ENCODE measurements at regions not wholly inside any gene's neighbourhood (a gene's known extent, or its start where the extent isn't known, plus 50 kb on each side); places are given as distances from the start of the nearest gene placed in this dataset.
A peak's percentile ranks its signal among the peaks of the same experiment; 100 is the strongest.

DNA sequence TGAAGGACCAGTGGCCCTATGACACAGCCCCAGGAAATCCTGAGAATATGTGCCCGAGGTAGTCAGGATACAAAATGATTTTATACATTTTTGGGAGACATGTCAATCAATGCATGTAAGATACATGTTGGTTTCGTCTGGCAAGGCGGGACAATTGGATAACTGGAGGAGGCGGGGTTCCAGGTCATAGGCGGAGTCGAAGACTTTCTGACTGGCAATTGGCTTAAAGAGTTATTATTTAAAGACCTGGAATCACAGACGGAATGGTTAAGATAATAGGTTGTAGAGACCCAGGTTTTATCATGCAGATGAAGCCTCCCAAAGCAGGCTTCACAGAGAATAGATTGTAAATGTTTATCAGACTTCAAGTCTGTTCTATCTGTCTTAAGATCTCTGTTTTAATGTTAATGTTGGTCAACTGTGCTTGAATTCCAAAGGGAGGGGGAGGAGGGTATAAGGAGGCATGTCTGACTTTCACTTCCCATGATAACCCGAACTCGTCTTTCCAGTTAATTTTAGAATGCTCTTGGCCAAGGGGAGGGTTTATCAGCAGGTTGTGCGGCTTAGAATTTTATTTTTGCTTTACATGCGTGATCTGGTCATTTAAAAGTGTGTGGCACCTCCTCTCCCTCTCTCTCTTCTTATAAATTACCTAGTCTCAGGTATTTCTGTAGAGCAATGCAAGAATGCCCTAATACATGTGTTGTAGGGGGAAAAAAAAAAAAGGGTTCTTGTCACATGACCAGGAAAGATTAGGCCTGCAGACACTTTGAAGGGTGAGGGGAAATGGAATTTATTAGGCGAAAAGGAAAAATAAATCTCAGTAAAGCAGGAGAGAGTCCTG lies 230.7 kb downstream of the NFATC2 start:
- Mint-ChIP-seq H3K4me1 (peaks cover 32% of the 10 kb centered on the region), H3K4me3 (peak overlapping the region; percentile 12), H3K9me3 (peaks cover 26% of the 10 kb centered on the region), H3K27me3 (ENCODE audit: insufficient read depth) (peaks cover 3% of the 10 kb centered on the region), H3K27ac (peak overlapping the region; percentile 93), H3K36me3 (ENCODE audit: low read depth) (peaks cover 6% of the 10 kb centered on the region)
- Histone ChIP-seq H3K4me3 (ENCODE audit: low read length) (peak overlapping the region; percentile 60), H3K9ac (ENCODE audit: extremely low read depth, low read length, poor library complexity, severe bottlenecking) (no peak overlapping the region), H3K27ac (ENCODE audit: low read depth, low read length) (no peak overlapping the region), H3K4me1 (ENCODE audit: control insufficient read depth, insufficient read depth, low read length) (peaks cover 8% of the 10 kb centered on the region), H3K9me3 (ENCODE audit: control insufficient read depth, low read length) (peaks cover 23% of the 10 kb centered on the region), H3K27me3 (ENCODE audit: control insufficient read depth, insufficient read depth, low read length, poor library complexity, severe bottlenecking) (no peaks in the 10 kb centered on the region), H3K36me3 (ENCODE audit: control insufficient read depth, insufficient read depth, low read length) (no peaks in the 10 kb centered on the region)
- TF ChIP-seq, protein P1, sequence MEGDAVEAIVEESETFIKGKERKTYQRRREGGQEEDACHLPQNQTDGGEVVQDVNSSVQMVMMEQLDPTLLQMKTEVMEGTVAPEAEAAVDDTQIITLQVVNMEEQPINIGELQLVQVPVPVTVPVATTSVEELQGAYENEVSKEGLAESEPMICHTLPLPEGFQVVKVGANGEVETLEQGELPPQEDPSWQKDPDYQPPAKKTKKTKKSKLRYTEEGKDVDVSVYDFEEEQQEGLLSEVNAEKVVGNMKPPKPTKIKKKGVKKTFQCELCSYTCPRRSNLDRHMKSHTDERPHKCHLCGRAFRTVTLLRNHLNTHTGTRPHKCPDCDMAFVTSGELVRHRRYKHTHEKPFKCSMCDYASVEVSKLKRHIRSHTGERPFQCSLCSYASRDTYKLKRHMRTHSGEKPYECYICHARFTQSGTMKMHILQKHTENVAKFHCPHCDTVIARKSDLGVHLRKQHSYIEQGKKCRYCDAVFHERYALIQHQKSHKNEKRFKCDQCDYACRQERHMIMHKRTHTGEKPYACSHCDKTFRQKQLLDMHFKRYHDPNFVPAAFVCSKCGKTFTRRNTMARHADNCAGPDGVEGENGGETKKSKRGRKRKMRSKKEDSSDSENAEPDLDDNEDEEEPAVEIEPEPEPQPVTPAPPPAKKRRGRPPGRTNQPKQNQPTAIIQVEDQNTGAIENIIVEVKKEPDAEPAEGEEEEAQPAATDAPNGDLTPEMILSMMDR (conservative IDR thresholded peaks at IDR 0.05): no peak
- peak; percentile 86 for DNase-seq
- 37 to 42% methylated on average over 7 to 10 of the region's 12 CpGs for WGBS, 2 experiments (ENCODE audit: insufficient coverage in 1 of 2, insufficient read length in 1 of 2)

DNA sequence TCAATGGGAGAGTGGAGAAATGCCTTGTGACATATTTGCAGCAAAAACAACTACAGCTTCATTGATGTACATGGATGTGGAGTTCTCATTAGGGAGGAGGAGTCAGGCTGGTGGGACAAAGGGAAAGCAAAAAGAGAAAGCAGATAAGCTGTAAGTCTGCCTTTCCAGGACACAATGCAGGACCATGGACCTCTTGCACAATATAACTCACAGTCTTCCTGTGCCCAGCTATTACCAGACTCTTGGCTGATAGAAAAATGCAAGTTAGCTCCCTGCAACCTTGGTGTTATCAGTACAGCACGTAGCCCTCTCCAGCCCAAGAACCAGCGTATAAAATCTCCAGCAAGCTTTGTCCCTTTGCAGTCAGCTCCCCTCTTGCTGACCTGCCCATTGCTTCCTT lies 232.3 kb downstream of the NFATC2 start:
- Mint-ChIP-seq H3K27ac (no peak overlapping the region), H3K4me1 (peaks cover 47% of the 10 kb centered on the region), H3K9me3 (peaks cover 22% of the 10 kb centered on the region), H3K4me3 (no peak overlapping the region), H3K36me3 (ENCODE audit: low read depth) (peaks cover 6% of the 10 kb centered on the region), H3K27me3 (ENCODE audit: insufficient read depth) (no peaks in the 10 kb centered on the region)
- Histone ChIP-seq H3K27ac (ENCODE audit: low read depth, low read length) (no peak overlapping the region), H3K9me3 (ENCODE audit: control insufficient read depth, low read length) (peaks cover 23% of the 10 kb centered on the region), H3K9ac (ENCODE audit: extremely low read depth, low read length, poor library complexity, severe bottlenecking) (no peak overlapping the region), H3K4me3 (ENCODE audit: low read length) (peak overlapping the region; percentile 60), H3K27me3 (ENCODE audit: control insufficient read depth, insufficient read depth, low read length, poor library complexity, severe bottlenecking) (no peaks in the 10 kb centered on the region), H3K4me1 (ENCODE audit: control insufficient read depth, insufficient read depth, low read length) (peaks cover 16% of the 10 kb centered on the region), H3K36me3 (ENCODE audit: control insufficient read depth, insufficient read depth, low read length) (no peaks in the 10 kb centered on the region)
- TF ChIP-seq, protein P1 (conservative IDR thresholded peaks at IDR 0.05): no peak
- WGBS, 2 experiments (ENCODE audit: insufficient coverage in 1 of 2, insufficient read length in 1 of 2): 90 to 95% methylated on average over 2 of the region's 2 CpGs
- no peak for DNase-seq

DNA sequence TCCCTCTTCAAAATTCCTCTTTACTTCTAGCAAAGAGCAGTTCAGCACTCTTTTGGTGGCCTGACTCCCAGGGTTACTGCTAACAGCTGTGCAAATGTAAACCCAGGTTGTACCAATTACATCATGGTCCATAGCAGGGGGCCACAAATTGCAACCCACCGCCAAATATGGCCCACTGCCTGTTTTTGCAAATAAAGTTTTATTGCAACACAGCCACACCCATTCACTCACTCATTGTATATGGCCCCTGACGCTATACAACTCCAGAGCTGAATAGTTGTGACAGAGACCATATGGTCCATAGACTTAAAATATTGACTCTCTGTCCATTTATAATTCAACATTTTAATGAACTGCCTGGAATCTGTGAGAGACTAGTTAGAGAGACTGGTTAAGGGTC lies 233.4 kb downstream of the NFATC2 start:
- H3K4me1 Mint-ChIP-seq: peaks cover 54% of the 10 kb centered on the region

More for the DNA sequence above, 233.4 kb downstream of the NFATC2 start:
- 67 to 95% methylated on average over 1 to 2 of the region's 2 CpGs for WGBS, 2 experiments (ENCODE audit: insufficient coverage in 1 of 2, insufficient read length in 1 of 2)
- Histone ChIP-seq H3K36me3 (ENCODE audit: control insufficient read depth, insufficient read depth, low read length) (no peaks in the 10 kb centered on the region), H3K4me3 (ENCODE audit: low read length) (no peak overlapping the region), H3K27ac (ENCODE audit: low read depth, low read length) (no peak overlapping the region), H3K9me3 (ENCODE audit: control insufficient read depth, low read length) (peaks cover 29% of the 10 kb centered on the region), H3K9ac (ENCODE audit: extremely low read depth, low read length, poor library complexity, severe bottlenecking) (no peak overlapping the region), H3K4me1 (ENCODE audit: control insufficient read depth, insufficient read depth, low read length) (peaks cover 21% of the 10 kb centered on the region), H3K27me3 (ENCODE audit: control insufficient read depth, insufficient read depth, low read length, poor library complexity, severe bottlenecking) (no peaks in the 10 kb centered on the region)
- H3K4me3 Mint-ChIP-seq: no peak overlapping the region
- no peak for DNase-seq
- TF ChIP-seq, protein P1 (conservative IDR thresholded peaks at IDR 0.05): no peak
- H3K27me3 Mint-ChIP-seq (ENCODE audit: insufficient read depth): no peaks in the 10 kb centered on the region
- H3K27ac Mint-ChIP-seq: peak overlapping the region; percentile 85
- H3K36me3 Mint-ChIP-seq (ENCODE audit: low read depth): peaks cover 7% of the 10 kb centered on the region
- H3K9me3 Mint-ChIP-seq: peaks cover 32% of the 10 kb centered on the region

All from endodermal cell (in vitro differentiated cells).